ENCODE measurements at regions not wholly inside any gene's neighbourhood (a gene's known extent, or its start where the extent isn't known, plus 50 kb on each side); places are given as distances from the start of the nearest gene placed in this dataset.

DNA sequence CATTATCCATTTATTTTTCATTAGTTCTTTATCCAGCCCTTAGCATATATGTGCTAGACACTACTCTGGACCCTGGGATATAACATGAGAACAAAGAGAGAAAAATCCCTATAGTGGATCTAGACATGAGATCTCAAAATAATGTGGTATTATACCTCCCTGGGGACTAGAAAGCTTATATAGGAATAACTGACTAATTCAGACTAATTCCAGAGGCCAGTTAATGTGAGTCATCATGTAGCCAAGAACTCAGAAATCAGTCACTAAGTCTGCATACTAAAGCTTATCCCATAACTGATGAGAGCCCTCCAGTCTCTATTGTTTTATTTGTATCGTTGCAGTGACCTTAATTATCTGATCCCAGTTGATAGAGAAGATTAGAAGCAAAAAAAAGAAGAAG, 267.1 kb upstream of the RGS6 start:
- Histone ChIP-seq H3K27me3 (ENCODE audit: insufficient read depth) (no peaks in the 10 kb centered on the region), H3K4me3 (no peak overlapping the region), H4K20me1 (replicated peaks; ENCODE audit: insufficient read depth) (no peaks in the 10 kb centered on the region), H3K27ac (ENCODE audit: low read depth) (no peak overlapping the region), H3K4me2 (no peak overlapping the region), H3K79me2 (replicated peaks; ENCODE audit: insufficient read depth) (no peaks in the 10 kb centered on the region), H3F3A (replicated peaks; ENCODE audit: low read depth) (no peaks in the 10 kb centered on the region), H3K36me3 (ENCODE audit: insufficient read depth) (no peaks in the 10 kb centered on the region), H2AFZ (no peak overlapping the region), H3K9me2 (ENCODE audit: insufficient read depth) (no peaks in the 10 kb centered on the region), H3K4me1 (ENCODE audit: insufficient read depth) (peaks cover 14% of the 10 kb centered on the region)
- no peak overlapping the region for H3K27ac Mint-ChIP-seq
- no peak overlapping the region for H3K4me3 Mint-ChIP-seq
- H3K36me3 Mint-ChIP-seq (ENCODE audit: low read depth), result peaks cover 8% of the 10 kb centered on the region; the same call in 2 of the 3 replicates
- DNase-seq (ENCODE audit: low spot score) (no peak), ATAC-seq (no peak)
- H3K4me1 Mint-ChIP-seq, result peaks cover 35% of the 10 kb centered on the region
- H3K27me3 Mint-ChIP-seq (ENCODE audit: insufficient read depth, low read depth, poor library complexity), result peaks cover 5% of the 10 kb centered on the region
- H3K9me3 Mint-ChIP-seq, result no peaks in the 10 kb centered on the region
- TF ChIP-seq, protein P1, sequence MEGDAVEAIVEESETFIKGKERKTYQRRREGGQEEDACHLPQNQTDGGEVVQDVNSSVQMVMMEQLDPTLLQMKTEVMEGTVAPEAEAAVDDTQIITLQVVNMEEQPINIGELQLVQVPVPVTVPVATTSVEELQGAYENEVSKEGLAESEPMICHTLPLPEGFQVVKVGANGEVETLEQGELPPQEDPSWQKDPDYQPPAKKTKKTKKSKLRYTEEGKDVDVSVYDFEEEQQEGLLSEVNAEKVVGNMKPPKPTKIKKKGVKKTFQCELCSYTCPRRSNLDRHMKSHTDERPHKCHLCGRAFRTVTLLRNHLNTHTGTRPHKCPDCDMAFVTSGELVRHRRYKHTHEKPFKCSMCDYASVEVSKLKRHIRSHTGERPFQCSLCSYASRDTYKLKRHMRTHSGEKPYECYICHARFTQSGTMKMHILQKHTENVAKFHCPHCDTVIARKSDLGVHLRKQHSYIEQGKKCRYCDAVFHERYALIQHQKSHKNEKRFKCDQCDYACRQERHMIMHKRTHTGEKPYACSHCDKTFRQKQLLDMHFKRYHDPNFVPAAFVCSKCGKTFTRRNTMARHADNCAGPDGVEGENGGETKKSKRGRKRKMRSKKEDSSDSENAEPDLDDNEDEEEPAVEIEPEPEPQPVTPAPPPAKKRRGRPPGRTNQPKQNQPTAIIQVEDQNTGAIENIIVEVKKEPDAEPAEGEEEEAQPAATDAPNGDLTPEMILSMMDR (conservative IDR thresholded peaks at IDR 0.05; ENCODE audit: low read depth in 2 of 2), result no peak
- TF ChIP-seq JUNB (IDR thresholded peaks at IDR 0.05; ENCODE audit: unreplicated experiment), result no peak
- TF ChIP-seq, protein P2, sequence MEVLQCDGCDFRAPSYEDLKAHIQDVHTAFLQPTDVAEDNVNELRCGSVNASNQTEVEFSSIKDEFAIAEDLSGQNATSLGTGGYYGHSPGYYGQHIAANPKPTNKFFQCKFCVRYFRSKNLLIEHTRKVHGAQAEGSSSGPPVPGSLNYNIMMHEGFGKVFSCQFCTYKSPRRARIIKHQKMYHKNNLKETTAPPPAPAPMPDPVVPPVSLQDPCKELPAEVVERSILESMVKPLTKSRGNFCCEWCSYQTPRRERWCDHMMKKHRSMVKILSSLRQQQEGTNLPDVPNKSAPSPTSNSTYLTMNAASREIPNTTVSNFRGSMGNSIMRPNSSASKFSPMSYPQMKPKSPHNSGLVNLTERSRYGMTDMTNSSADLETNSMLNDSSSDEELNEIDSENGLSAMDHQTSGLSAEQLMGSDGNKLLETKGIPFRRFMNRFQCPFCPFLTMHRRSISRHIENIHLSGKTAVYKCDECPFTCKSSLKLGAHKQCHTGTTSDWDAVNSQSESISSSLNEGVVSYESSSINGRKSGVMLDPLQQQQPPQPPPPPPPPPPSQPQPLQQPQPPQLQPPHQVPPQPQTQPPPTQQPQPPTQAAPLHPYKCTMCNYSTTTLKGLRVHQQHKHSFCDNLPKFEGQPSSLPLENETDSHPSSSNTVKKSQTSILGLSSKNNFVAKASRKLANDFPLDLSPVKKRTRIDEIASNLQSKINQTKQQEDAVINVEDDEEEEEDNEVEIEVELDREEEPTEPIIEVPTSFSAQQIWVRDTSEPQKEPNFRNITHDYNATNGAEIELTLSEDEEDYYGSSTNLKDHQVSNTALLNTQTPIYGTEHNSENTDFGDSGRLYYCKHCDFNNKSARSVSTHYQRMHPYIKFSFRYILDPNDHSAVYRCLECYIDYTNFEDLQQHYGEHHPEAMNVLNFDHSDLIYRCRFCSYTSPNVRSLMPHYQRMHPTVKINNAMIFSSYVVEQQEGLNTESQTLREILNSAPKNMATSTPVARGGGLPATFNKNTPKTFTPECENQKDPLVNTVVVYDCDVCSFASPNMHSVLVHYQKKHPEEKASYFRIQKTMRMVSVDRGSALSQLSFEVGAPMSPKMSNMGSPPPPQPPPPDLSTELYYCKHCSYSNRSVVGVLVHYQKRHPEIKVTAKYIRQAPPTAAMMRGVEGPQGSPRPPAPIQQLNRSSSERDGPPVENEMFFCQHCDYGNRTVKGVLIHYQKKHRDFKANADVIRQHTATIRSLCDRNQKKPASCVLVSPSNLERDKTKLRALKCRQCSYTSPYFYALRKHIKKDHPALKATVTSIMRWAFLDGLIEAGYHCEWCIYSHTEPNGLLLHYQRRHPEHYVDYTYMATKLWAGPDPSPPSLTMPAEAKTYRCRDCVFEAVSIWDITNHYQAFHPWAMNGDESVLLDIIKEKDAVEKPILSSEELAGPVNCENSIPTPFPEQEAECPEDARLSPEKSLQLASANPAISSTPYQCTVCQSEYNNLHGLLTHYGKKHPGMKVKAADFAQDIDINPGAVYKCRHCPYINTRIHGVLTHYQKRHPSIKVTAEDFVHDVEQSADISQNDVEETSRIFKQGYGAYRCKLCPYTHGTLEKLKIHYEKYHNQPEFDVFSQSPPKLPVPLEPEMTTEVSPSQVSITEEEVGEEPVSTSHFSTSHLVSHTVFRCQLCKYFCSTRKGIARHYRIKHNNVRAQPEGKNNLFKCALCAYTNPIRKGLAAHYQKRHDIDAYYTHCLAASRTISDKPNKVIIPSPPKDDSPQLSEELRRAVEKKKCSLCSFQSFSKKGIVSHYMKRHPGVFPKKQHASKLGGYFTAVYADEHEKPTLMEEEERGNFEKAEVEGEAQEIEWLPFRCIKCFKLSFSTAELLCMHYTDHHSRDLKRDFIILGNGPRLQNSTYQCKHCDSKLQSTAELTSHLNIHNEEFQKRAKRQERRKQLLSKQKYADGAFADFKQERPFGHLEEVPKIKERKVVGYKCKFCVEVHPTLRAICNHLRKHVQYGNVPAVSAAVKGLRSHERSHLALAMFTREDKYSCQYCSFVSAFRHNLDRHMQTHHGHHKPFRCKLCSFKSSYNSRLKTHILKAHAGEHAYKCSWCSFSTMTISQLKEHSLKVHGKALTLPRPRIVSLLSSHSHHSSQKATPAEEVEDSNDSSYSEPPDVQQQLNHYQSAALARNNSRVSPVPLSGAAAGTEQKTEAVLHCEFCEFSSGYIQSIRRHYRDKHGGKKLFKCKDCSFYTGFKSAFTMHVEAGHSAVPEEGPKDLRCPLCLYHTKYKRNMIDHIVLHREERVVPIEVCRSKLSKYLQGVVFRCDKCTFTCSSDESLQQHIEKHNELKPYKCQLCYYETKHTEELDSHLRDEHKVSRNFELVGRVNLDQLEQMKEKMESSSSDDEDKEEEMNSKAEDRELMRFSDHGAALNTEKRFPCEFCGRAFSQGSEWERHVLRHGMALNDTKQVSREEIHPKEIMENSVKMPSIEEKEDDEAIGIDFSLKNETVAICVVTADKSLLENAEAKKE (CRISPR knock-in tag; IDR thresholded peaks at IDR 0.05), result no peak

DNA sequence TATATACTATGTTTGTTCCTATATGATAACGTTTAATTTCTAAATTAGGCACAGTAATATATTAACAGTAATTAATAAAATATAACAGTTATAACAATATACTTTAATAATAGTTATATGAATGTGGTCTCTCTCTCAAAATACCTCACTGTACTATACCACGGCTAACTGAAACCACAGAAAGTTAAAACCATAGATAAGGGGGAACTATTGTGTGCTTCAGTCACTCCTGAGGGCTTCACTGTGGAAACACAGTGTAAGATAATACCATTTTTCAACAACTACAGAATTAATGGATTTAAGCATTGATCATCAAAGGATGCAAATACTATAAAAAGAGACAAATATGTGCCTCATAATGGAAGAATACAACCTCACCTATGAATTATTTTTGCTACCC, 266.4 kb upstream of the RGS6 start:
- Histone ChIP-seq H3K36me3 (ENCODE audit: insufficient read depth) (no peaks in the 10 kb centered on the region), H3K4me1 (ENCODE audit: insufficient read depth) (peaks cover 7% of the 10 kb centered on the region), H3K27me3 (ENCODE audit: insufficient read depth) (no peaks in the 10 kb centered on the region), H4K20me1 (replicated peaks; ENCODE audit: insufficient read depth) (no peaks in the 10 kb centered on the region), H3F3A (replicated peaks; ENCODE audit: low read depth) (no peaks in the 10 kb centered on the region), H2AFZ (no peak overlapping the region), H3K4me3 (no peak overlapping the region), H3K79me2 (replicated peaks; ENCODE audit: insufficient read depth) (no peaks in the 10 kb centered on the region), H3K27ac (ENCODE audit: low read depth) (no peak overlapping the region), H3K9me2 (ENCODE audit: insufficient read depth) (no peaks in the 10 kb centered on the region), H3K4me2 (no peak overlapping the region)
- Mint-ChIP-seq H3K4me3 (no peak overlapping the region), H3K36me3 (ENCODE audit: low read depth) (peaks cover 8% of the 10 kb centered on the region; the same call in 2 of the 3 replicates), H3K9me3 (no peaks in the 10 kb centered on the region), H3K4me1 (peaks cover 29% of the 10 kb centered on the region), H3K27me3 (ENCODE audit: insufficient read depth, low read depth, poor library complexity) (peaks cover 6% of the 10 kb centered on the region), H3K27ac (no peak overlapping the region)
- DNase-seq (ENCODE audit: low spot score), result no peak
- no peak for ATAC-seq
- TF ChIP-seq POLR2AphosphoS5 (IDR thresholded peaks at IDR 0.05; ENCODE audit: low read depth) (no peak), EZH2 (IDR thresholded peaks at IDR 0.05; ENCODE audit: low read depth, unreplicated experiment) (no peak), STAT1 (IDR thresholded peaks at IDR 0.05; ENCODE audit: unreplicated experiment) (no peak), JUNB (IDR thresholded peaks at IDR 0.05; ENCODE audit: unreplicated experiment) (no peak), CREB1 (CRISPR knock-in tag; IDR thresholded peaks at IDR 0.05; ENCODE audit: low read depth) (no peak)
- TF ChIP-seq, protein P1 (conservative IDR thresholded peaks at IDR 0.05; ENCODE audit: low read depth in 2 of 2), result no peak
- TF ChIP-seq, protein P3, sequence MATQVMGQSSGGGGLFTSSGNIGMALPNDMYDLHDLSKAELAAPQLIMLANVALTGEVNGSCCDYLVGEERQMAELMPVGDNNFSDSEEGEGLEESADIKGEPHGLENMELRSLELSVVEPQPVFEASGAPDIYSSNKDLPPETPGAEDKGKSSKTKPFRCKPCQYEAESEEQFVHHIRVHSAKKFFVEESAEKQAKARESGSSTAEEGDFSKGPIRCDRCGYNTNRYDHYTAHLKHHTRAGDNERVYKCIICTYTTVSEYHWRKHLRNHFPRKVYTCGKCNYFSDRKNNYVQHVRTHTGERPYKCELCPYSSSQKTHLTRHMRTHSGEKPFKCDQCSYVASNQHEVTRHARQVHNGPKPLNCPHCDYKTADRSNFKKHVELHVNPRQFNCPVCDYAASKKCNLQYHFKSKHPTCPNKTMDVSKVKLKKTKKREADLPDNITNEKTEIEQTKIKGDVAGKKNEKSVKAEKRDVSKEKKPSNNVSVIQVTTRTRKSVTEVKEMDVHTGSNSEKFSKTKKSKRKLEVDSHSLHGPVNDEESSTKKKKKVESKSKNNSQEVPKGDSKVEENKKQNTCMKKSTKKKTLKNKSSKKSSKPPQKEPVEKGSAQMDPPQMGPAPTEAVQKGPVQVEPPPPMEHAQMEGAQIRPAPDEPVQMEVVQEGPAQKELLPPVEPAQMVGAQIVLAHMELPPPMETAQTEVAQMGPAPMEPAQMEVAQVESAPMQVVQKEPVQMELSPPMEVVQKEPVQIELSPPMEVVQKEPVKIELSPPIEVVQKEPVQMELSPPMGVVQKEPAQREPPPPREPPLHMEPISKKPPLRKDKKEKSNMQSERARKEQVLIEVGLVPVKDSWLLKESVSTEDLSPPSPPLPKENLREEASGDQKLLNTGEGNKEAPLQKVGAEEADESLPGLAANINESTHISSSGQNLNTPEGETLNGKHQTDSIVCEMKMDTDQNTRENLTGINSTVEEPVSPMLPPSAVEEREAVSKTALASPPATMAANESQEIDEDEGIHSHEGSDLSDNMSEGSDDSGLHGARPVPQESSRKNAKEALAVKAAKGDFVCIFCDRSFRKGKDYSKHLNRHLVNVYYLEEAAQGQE (IDR thresholded peaks at IDR 0.05; ENCODE audit: unreplicated experiment), result no peak

Measured in GM23338 (cell line).